ENCODE measurements at regions not wholly inside any gene's neighbourhood (a gene's known extent, or its start where the extent isn't known, plus 50 kb on each side); places are given as distances from the start of the nearest gene placed in this dataset.

GRCh38 chr9:26689041-26689440 is 203.6 kb downstream of the CAAP1 start:
- no peaks in the 10 kb centered on the region for H3K36me3 Mint-ChIP-seq
- H3K4me3 Mint-ChIP-seq: no peak overlapping the region
- no peak for TF ChIP-seq CTCF (conservative IDR thresholded peaks at IDR 0.05)

GRCh38 chr9:26687421-26687820 is 205.2 kb downstream of the CAAP1 start:
- no peak for TF ChIP-seq CTCF (conservative IDR thresholded peaks at IDR 0.05)
- no peak overlapping the region for H3K4me3 Mint-ChIP-seq

More at GRCh38 chr9:26689041-26689440, 203.6 kb downstream of the CAAP1 start:
- DNase-seq (ENCODE audit: extremely low spot score, unreplicated experiment): no peak
- H3K27me3 Mint-ChIP-seq: peaks cover 8% of the 10 kb centered on the region
- no peaks in the 10 kb centered on the region for H3K9me3 Mint-ChIP-seq
- H3K4me1 Mint-ChIP-seq (ENCODE audit: unreplicated experiment): no peaks in the 10 kb centered on the region
- H3K27ac Mint-ChIP-seq: no peak overlapping the region

GRCh38 chr9:26685818-26686217 is 206.8 kb downstream of the CAAP1 start:
- Mint-ChIP-seq H3K36me3 (no peaks in the 10 kb centered on the region), H3K4me3 (no peak overlapping the region), H3K9me3 (peaks cover 3% of the 10 kb centered on the region), H3K27me3 (peaks cover 8% of the 10 kb centered on the region), H3K4me1 (ENCODE audit: unreplicated experiment) (no peaks in the 10 kb centered on the region), H3K27ac (no peak overlapping the region)
- DNase-seq (ENCODE audit: extremely low spot score, unreplicated experiment): no peak
- no peak for TF ChIP-seq CTCF (conservative IDR thresholded peaks at IDR 0.05)

More at GRCh38 chr9:26687421-26687820, 205.2 kb downstream of the CAAP1 start:
- Mint-ChIP-seq H3K27me3 (peaks cover 8% of the 10 kb centered on the region), H3K27ac (no peak overlapping the region), H3K4me1 (ENCODE audit: unreplicated experiment) (no peaks in the 10 kb centered on the region), H3K9me3 (no peaks in the 10 kb centered on the region), H3K36me3 (no peaks in the 10 kb centered on the region)
- DNase-seq (ENCODE audit: extremely low spot score, unreplicated experiment): no peak

GRCh38 chr9:26684029-26684428 is 208.6 kb downstream of the CAAP1 start:
- no peak overlapping the region for H3K27ac Mint-ChIP-seq
- H3K4me3 Mint-ChIP-seq: no peak overlapping the region
- H3K36me3 Mint-ChIP-seq: no peaks in the 10 kb centered on the region

GRCh38 chr9:26682796-26683496 is 209.7 kb downstream of the CAAP1 start:
- no peaks in the 10 kb centered on the region for H3K4me1 Mint-ChIP-seq (ENCODE audit: unreplicated experiment)
- no peak for DNase-seq (ENCODE audit: extremely low spot score, unreplicated experiment)
- H3K27ac Mint-ChIP-seq: no peak overlapping the region
- H3K36me3 Mint-ChIP-seq: no peaks in the 10 kb centered on the region
- peaks cover 8% of the 10 kb centered on the region for H3K27me3 Mint-ChIP-seq
- no peak overlapping the region for H3K4me3 Mint-ChIP-seq
- peaks cover 4% of the 10 kb centered on the region for H3K9me3 Mint-ChIP-seq
- TF ChIP-seq CTCF (conservative IDR thresholded peaks at IDR 0.05): no peak

More at GRCh38 chr9:26684029-26684428, 208.6 kb downstream of the CAAP1 start:
- peaks cover 8% of the 10 kb centered on the region for H3K27me3 Mint-ChIP-seq
- DNase-seq (ENCODE audit: extremely low spot score, unreplicated experiment): no peak
- TF ChIP-seq CTCF (conservative IDR thresholded peaks at IDR 0.05): no peak
- H3K4me1 Mint-ChIP-seq (ENCODE audit: unreplicated experiment): no peaks in the 10 kb centered on the region
- peaks cover 4% of the 10 kb centered on the region for H3K9me3 Mint-ChIP-seq
